A673 (cell line): ENCODE measurements at regions not wholly inside any gene's neighbourhood (a gene's known extent, or its start where the extent isn't known, plus 50 kb on each side); places are given as distances from the start of the nearest gene placed in this dataset.

Experiments
- CTCF ChIP-seq: fragments of 300-800, 200-600 bp; sonication (generic); conservative IDR thresholded peaks from 2 replicates; pipeline ENCODE4 v1.5.1; 2017; ENCODE audit warnings: low read depth, mild to moderate bottlenecking, antibody characterized with exemption, low read length, moderate library complexity, mixed read lengths
- EZH2 ChIP-seq: fragments of 200-600 bp; sonication (generic); IDR thresholded peaks from 2 replicates; pipeline ENCODE4 v1.6.1; 2017; ENCODE audit warnings: borderline replicate concordance, low read depth, mild to moderate bottlenecking, mixed read lengths, antibody characterized with exemption, low read length; ENCODE audit not compliant: poor library complexity, severe bottlenecking

GRCh38 chr9:75633451-75634057 lies 256.9 kb upstream of the PCSK5 start:
- no peak for TF ChIP-seq CTCF
- TF ChIP-seq EZH2, result no peak
